ENCODE measurements at regions not wholly inside any gene's neighbourhood (a gene's known extent, or its start where the extent isn't known, plus 50 kb on each side); places are given as distances from the start of the nearest gene placed in this dataset.
A peak's percentile ranks its signal among the peaks of the same experiment; 100 is the strongest.

DNA sequence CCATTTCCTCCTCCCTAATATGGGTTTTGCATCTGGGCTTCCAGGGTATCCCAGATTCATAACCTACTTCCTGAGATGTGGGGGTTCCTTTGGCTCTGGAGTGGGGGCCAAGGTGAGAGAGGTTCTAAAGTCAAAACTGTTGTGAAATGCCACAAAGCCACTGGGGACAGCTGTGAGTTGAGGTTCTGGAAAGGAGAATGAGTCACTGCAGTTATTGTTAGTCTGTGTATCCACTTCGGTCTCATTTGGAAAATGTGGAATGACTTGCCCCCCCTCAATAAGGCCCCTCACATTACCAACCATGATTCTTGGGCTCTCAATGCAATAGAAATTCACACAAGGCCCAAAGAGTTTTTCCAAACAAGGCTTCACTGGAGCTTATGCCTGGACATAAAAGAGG lies 51.1 kb upstream of the LGALSL start:
- DNase-seq (ENCODE audit: low read depth) = peak; percentile 36

DNA sequence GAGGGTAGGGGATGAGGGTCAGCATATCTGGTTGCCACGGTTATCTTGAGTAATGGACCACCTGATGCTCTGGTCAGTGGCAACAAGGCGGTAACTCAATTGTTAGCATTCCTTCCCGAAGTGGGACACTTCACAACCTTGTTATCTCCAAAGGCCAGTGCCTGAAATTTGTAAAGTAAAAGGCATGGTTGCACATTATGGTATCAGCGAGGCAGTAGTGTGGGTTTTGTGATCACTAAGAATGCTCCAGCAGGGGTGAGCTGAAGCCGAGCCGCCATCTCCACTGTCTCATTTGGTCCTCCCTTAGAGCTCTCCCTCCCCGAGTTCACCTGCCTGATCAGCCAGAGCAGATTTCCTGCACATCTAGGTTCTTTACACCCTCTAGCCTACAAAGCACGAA lies 50.5 kb upstream of the LGALSL start:
- DNase-seq (ENCODE audit: low read depth) = no peak

DNA sequence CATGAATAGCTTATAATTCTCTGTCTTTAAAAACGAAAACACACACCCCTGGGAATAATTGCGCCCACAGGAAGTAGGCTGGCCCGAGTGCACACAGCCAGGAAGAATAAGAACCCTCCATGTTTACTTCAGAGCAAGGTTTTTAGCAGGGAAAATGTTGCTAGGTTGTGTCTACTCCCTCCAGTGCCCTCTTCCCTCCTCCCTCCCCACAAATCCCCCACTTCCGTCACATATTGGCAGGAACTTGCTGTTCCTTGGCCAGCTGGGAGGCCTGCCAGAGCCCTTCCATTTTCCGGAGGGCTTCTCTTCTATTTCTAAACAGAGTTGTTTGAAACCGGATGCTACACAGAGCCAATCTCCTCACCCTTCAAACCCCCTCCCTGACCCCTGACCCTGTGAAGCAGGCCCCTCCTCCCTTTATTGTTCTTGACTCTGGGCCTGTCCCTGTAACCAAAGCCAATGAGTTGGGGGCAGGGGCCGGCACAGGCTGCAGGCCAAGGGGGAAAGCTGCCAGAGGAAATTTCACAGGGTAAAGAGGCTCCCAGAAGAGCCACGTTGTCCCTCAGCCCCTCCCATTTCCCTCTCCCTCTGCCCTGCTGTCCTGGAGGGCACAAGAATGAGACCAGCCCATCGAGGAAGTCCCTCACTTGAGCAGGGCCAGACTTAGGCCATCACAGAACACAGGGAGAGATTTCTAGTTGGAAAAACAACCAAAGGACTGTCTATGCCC lies 49.8 kb upstream of the LGALSL start:
- peak; percentile 77 for DNase-seq (ENCODE audit: low read depth)

Data from RPMI7951 (cell line).